H1 (cell line): ENCODE measurements at regions not wholly inside any gene's neighbourhood (a gene's known extent, or its start where the extent isn't known, plus 50 kb on each side); places are given as distances from the start of the nearest gene placed in this dataset.

ENCODE experiments used
- CTCF ChIA-PET: fragments of 300-600 bp; sonication (Branson Sonifier 250); formaldehyde crosslinking; loops from one replicate; lab custom pipeline; 2021; ENCODE audit not compliant: partially characterized antibody; lab: Charles Lee
- POLR2A ChIA-PET: fragments of 300-600 bp; sonication (Branson Sonifier 250); formaldehyde crosslinking; loops from one replicate; lab custom pipeline; 2021; ENCODE audit warnings: inconsistent platforms; ENCODE audit not compliant: partially characterized antibody; lab: Charles Lee
- DNase-seq, 2 experiments: peaks; one replicate each; pipeline versions ENCODE4 v3.0.0 to v3.0.0-alpha.2; 2010 to 2022; ENCODE audit warnings: low spot score in 2 of 2, low read depth in 1 of 2, mixed read lengths in 1 of 2
- FAIRE-seq: peaks from 2 replicates; lab custom pipeline; 2011; peaks lifted over from hg19 to GRCh38; lab: Jason Lieb, UNC
- H2AFZ ChIP-seq: 2 replicates; pipeline ENCODE4 v1.8.1; 2012; ENCODE audit warnings: low read length, inconsistent platforms
- H2AK5ac ChIP-seq: 2 replicates; pipeline ENCODE4 v1.6.1; 2013; ENCODE audit warnings: low read depth, low read length
- H2BK120ac ChIP-seq: replicated peaks from 2 replicates; pipeline ENCODE3; 2013; ENCODE audit warnings: low read depth, low read length, inconsistent platforms
- H2BK12ac ChIP-seq: 2 replicates; pipeline ENCODE4 v1.6.1; 2013; ENCODE audit warnings: low read depth, low read length
- H2BK15ac ChIP-seq: 2 replicates; pipeline ENCODE4 v1.6.1; 2013; ENCODE audit warnings: low read length
- H2BK20ac ChIP-seq: 2 replicates; pipeline ENCODE4 v1.6.1; 2013; ENCODE audit warnings: low read length
- H2BK5ac ChIP-seq: 2 replicates; pipeline ENCODE4 v1.6.1; 2013; ENCODE audit warnings: low read depth, low read length
- H3K14ac ChIP-seq: 2 replicates; pipeline ENCODE4 v1.6.1; 2013; ENCODE audit warnings: inconsistent platforms; ENCODE audit not compliant: insufficient read length
- H3K18ac ChIP-seq: 2 replicates; pipeline ENCODE4 v1.6.1; 2013; ENCODE audit warnings: low read length; ENCODE audit errors: extremely low read depth
- H3K23ac ChIP-seq: 2 replicates; pipeline ENCODE4 v1.6.1; 2013; ENCODE audit warnings: inconsistent platforms; ENCODE audit not compliant: insufficient read length
- H3K23me2 ChIP-seq: 2 replicates; pipeline ENCODE4 v1.6.1; 2013; ENCODE audit warnings: low read depth, low read length
- H3K27ac ChIP-seq: 2 replicates; pipeline ENCODE4 v1.6.1; 2011; ENCODE audit warnings: low read depth, low read length, inconsistent platforms
- H3K27me3 ChIP-seq, 4 experiments: replicated peaks in 1 of 4; 1 replicate in 1 of 4; 2 replicates in 3 of 4; pipeline versions ENCODE4 v1.6.1 to v1.8.1; 2011 to 2013; ENCODE audit warnings: low read length in 3 of 4, mild to moderate bottlenecking in 3 of 4, inconsistent platforms in 2 of 4, mixed read lengths in 2 of 4, moderate library complexity in 1 of 4; ENCODE audit not compliant: control insufficient read depth in 3 of 4, insufficient read depth in 3 of 4; ENCODE audit errors: extremely low read depth in 1 of 4
- H3K36me3 ChIP-seq, 4 experiments: 2 replicates each; pipeline versions ENCODE4 v1.6.1 to v1.8.1; 2011 to 2013; ENCODE audit warnings: mild to moderate bottlenecking in 4 of 4, low read length in 3 of 4, moderate library complexity in 2 of 4, control low read depth in 1 of 4, inconsistent platforms in 1 of 4; ENCODE audit not compliant: insufficient read depth in 4 of 4, control insufficient read depth in 2 of 4
- H3K4ac ChIP-seq: replicated peaks from 2 replicates; pipeline ENCODE3; 2013; ENCODE audit warnings: low read length, low read depth, mixed read lengths, inconsistent platforms; ENCODE audit not compliant: insufficient read length
- H3K4me1 ChIP-seq, 4 experiments: replicated peaks in 1 of 4; 1 replicate in 1 of 4; 2 replicates in 3 of 4; pipeline versions ENCODE4 v1.6.1 to v1.8.1; 2011 to 2013; ENCODE audit warnings: low read length in 3 of 4, inconsistent platforms in 2 of 4, mixed read lengths in 1 of 4; ENCODE audit not compliant: insufficient read depth in 4 of 4, control insufficient read depth in 3 of 4
- H3K4me2 ChIP-seq, 2 experiments: 2 replicates each; pipeline versions ENCODE4 v1.6.1 to v1.8.1; 2011 to 2013; ENCODE audit warnings: low read depth in 2 of 2, low read length in 2 of 2, control low read depth in 1 of 2, inconsistent platforms in 1 of 2, mild to moderate bottlenecking in 1 of 2; ENCODE audit not compliant: insufficient read depth in 1 of 2
- H3K4me3 ChIP-seq, 4 experiments: fragments of 200-600, 300-600 bp in 1 of 4; sonication (generic), shearing (Covaris generic), sonication (Bioruptor Twin) in 1 of 4; 2 replicates each; pipeline versions ENCODE4 v1.5.1 to v1.8.1; 2011 to 2016; ENCODE audit warnings: low read length in 4 of 4, low read depth in 3 of 4, control low read depth in 2 of 4, inconsistent platforms in 2 of 4, mild to moderate bottlenecking in 2 of 4, mixed read lengths in 1 of 4, moderate library complexity in 1 of 4; ENCODE audit not compliant: insufficient read depth in 2 of 4; ENCODE audit errors: extremely low read depth in 1 of 4
- H3K56ac ChIP-seq: replicated peaks from 2 replicates; pipeline ENCODE3; 2013; ENCODE audit warnings: low read depth, mild to moderate bottlenecking, mixed read lengths, low read length, inconsistent platforms; ENCODE audit not compliant: insufficient read length
- H3K79me1 ChIP-seq: 2 replicates; pipeline ENCODE4 v1.6.1; 2013; ENCODE audit warnings: low read depth, low read length, control low read depth
- H3K79me2 ChIP-seq, 2 experiments: 2 replicates each; pipeline versions ENCODE4 v1.6.1 to v1.8.1; 2012 to 2013; ENCODE audit warnings: low read length in 2 of 2, mild to moderate bottlenecking in 2 of 2, inconsistent platforms in 1 of 2; ENCODE audit not compliant: insufficient read depth in 2 of 2, control insufficient read depth in 1 of 2
- H3K9ac ChIP-seq, 4 experiments: replicated peaks in 1 of 4; 1 replicate in 1 of 4; 2 replicates in 3 of 4; pipeline versions ENCODE4 v1.6.1 to v1.8.1; 2011 to 2013; ENCODE audit warnings: low read depth in 3 of 4, low read length in 3 of 4, control low read depth in 2 of 4, mild to moderate bottlenecking in 2 of 4, moderate library complexity in 2 of 4, inconsistent platforms in 1 of 4; ENCODE audit errors: extremely low read depth in 1 of 4
- H3K9me3 ChIP-seq, 2 experiments: 2 replicates each; pipeline versions ENCODE4 v1.6.1 to v1.8.1; 2012 to 2013; ENCODE audit warnings: mild to moderate bottlenecking in 2 of 2, moderate library complexity in 2 of 2, control low read depth in 1 of 2, inconsistent platforms in 1 of 2, low read depth in 1 of 2, low read length in 1 of 2, mixed read lengths in 1 of 2; ENCODE audit not compliant: insufficient read depth in 2 of 2
- H4K20me1 ChIP-seq, 2 experiments: replicated peaks in 1 of 2; 2 replicates each; pipeline versions ENCODE3 to v1.8.1; 2011 to 2013; ENCODE audit warnings: inconsistent platforms in 2 of 2, low read length in 2 of 2, mild to moderate bottlenecking in 1 of 2; ENCODE audit not compliant: insufficient read depth in 2 of 2, control insufficient read depth in 1 of 2
- H4K5ac ChIP-seq: 2 replicates; pipeline ENCODE4 v1.6.1; 2013; ENCODE audit warnings: low read length, low read depth, mixed read lengths, inconsistent platforms; ENCODE audit not compliant: insufficient read length
- H4K8ac ChIP-seq: 2 replicates; pipeline ENCODE4 v1.8.0; 2013; ENCODE audit warnings: mild to moderate bottlenecking, moderate library complexity, low read length, inconsistent platforms; ENCODE audit not compliant: insufficient read depth; ENCODE audit errors: extremely low read depth
- H4K91ac ChIP-seq: replicated peaks from 2 replicates; pipeline ENCODE3; 2013; ENCODE audit warnings: low read length, mixed read lengths, inconsistent platforms; ENCODE audit not compliant: insufficient read length
- CEBPB ChIP-seq: IDR thresholded peaks from 2 replicates; pipeline ENCODE4 v1.6.1; 2012; ENCODE audit warnings: low read depth, low read length
- TCF12 ChIP-seq: IDR thresholded peaks from 2 replicates; pipeline ENCODE4 v1.6.1; 2011; ENCODE audit warnings: low read depth, mild to moderate bottlenecking, low read length
- WGBS, 2 experiments: shearing (Covaris generic) in 1 of 2; methylation state at CpG; one replicate each; pipeline versions ENCODE4 v1.1.6 to v1.1.7; 2013 to 2015; ENCODE audit warnings: low lambda C conversion rate in 2 of 2, mixed read lengths in 2 of 2, inconsistent platforms in 1 of 2, low coverage in 1 of 2, missing lambda C conversion rate in 1 of 2; ENCODE audit not compliant: insufficient replicate concordance in 2 of 2, insufficient coverage in 1 of 2, insufficient read length in 1 of 2; ENCODE audit errors: extremely low coverage in 1 of 2, missing lambda C conversion rate in 1 of 2; 5-methylcytosine and 5-hydroxymethylcytosine counted together

GRCh38 chr16:51716195-51716594 is 565.1 kb upstream of the SALL1 start:
- H2AFZ ChIP-seq: no peak overlapping the region
- H3K27ac ChIP-seq: no peak overlapping the region
- ChIA-PET POLR2A (no interaction called here), CTCF (interaction anchor here (1.0 kb wide), 1 partner anchor 45 kb away, joined by 5 read pairs; no protein-coding TSS in a partner anchor)
- H2BK5ac ChIP-seq: no peak overlapping the region
- H3K4me1 ChIP-seq: no peaks in the 10 kb centered on the region
- DNase-seq: no peak
- no peak overlapping the region for H2BK20ac ChIP-seq
- no peak overlapping the region for H3K4me2 ChIP-seq
- no peak overlapping the region for H3K14ac ChIP-seq
- H3K79me2 ChIP-seq: no peaks in the 10 kb centered on the region
- H3K56ac ChIP-seq: no peak overlapping the region
- no peak overlapping the region for H3K9ac ChIP-seq
- H4K91ac ChIP-seq: no peak overlapping the region
- H3K9me3 ChIP-seq: no peaks in the 10 kb centered on the region
- no peak overlapping the region for H2BK12ac ChIP-seq
- H4K5ac ChIP-seq: no peak overlapping the region
- no peak overlapping the region for H3K4me3 ChIP-seq
- no peak overlapping the region for H3K18ac ChIP-seq
- no peak overlapping the region for H2BK120ac ChIP-seq
- no peaks in the 10 kb centered on the region for H3K79me1 ChIP-seq
- peaks cover 2% of the 10 kb centered on the region; the same call in 1 of the 2 replicates for H3K23me2 ChIP-seq
- peak; percentile 33; the same call in 1 of the 2 replicates for TF ChIP-seq CEBPB
- TF ChIP-seq TCF12: no peak
- no peak for FAIRE-seq
- no peaks in the 10 kb centered on the region for H3K36me3 ChIP-seq
- H4K20me1 ChIP-seq: no peaks in the 10 kb centered on the region
- H3K23ac ChIP-seq: no peak overlapping the region
- no peak overlapping the region for H4K8ac ChIP-seq
- no peaks in the 10 kb centered on the region for H3K27me3 ChIP-seq
- H3K4ac ChIP-seq: no peak overlapping the region
- no peak overlapping the region for H2AK5ac ChIP-seq
- 96% methylated on average over 1 of the region's 1 CpG; no CpG with 5 or more reads in 1 of the 2 experiments for WGBS, 2 experiments
- no peak overlapping the region for H2BK15ac ChIP-seq
